PC-9 (cell line): ENCODE measurements at regions not wholly inside any gene's neighbourhood (a gene's known extent, or its start where the extent isn't known, plus 50 kb on each side); places are given as distances from the start of the nearest gene placed in this dataset.

Experiments used
- CTCF ChIP-seq: fragments of 200-600 bp; sonication (generic); conservative IDR thresholded peaks from 2 replicates; pipeline ENCODE4 v1.6.1; 2017; ENCODE audit warnings: mixed run types, antibody characterized with exemption, mild to moderate bottlenecking, moderate library complexity
- EZH2 ChIP-seq: fragments of 200-600 bp; sonication (generic); IDR thresholded peaks from 2 replicates; pipeline ENCODE4 v1.8.0; 2017; ENCODE audit warnings: antibody characterized with exemption, low read depth

DNA sequence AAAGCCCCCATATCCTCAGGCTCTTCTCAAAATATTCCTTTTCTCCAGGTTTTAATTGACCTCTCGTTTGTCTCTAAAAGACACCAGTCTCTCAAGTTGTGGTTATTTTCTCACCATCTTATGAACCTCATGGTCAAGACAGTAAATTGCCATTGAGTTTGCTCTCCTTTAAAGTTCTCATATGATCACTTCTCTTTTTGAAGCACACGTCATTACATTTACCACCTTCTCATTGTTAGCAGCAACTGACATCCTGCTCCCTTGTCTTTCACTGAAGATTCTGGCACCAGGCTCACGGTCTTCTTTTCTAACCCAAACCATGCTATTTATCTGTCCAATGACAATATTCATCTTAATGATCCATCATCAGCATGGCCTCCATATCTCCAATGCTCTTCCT is 324.2 kb downstream of the TMA16 start:
- TF ChIP-seq CTCF (no peak), EZH2 (no peak)
